MV-4-11 (cell line): ENCODE measurements at regions not wholly inside any gene's neighbourhood (a gene's known extent, or its start where the extent isn't known, plus 50 kb on each side); places are given as distances from the start of the nearest gene placed in this dataset.
"Not testable (repeated sequence)": the region's sequence is repeated elsewhere in the genome, so short reads cannot be mapped to it uniquely, and the experiment has no call there.

Source experiments
- DNase-seq: peaks from one replicate; lab custom pipeline; 2025; lab: John Stamatoyannopoulos, UW

DNA sequence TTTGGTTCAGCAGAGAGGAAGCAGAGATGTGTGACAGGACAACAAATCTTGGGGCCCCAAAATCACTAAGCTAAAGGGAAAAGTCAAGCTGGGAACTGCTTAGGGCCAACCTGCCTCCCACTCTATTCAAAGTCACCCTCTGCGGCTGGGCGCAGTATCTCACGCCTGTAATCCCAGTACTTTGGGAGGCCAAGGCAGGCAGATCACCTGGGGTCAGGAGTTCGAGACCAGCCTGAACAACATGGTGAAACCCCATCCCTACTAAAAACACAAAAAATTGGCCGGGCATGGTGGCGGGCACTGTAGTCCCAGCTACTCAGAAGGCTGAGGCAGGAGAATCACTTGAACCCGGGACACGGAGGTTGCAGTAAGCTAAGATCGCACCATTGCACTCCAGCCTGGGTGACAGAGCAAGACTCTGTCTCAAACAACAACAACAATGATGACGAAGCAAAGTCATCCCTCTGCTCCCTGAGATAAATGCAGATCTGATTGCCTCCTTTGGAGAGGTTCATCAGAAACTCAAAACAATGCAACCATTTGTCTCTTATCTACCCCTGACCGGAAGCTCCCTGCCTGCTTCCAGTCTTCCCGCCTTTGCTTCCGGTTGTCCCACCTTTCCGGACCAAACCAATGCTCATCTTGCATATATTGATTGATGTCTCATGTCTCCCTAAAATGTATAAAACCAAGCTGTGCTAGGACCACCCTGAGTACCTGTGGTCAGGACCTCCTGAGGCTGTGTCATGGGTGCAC is 136.4 kb upstream of the AFDN start:
- not testable (repeated sequence) for DNase-seq

DNA sequence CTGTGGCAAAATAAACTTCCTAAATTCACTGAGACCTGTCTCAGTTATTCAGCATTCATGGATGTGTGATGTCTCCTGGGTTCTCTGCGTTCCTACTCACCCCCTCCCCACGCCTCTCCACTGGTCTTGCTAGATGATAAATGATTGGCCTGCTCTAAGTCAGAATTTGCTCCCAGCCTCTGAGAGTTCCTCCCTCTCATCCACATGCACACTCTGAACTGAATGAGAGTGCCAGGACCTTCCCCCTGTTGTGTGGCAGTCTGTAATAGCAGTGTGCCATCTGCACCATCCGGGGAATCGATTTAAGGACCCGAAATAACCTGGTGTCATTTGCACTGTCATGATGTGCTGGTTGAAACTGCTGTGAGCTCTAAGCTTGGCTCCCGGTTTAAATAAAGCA is 135.8 kb upstream of the AFDN start:
- DNase-seq = no peak

DNA sequence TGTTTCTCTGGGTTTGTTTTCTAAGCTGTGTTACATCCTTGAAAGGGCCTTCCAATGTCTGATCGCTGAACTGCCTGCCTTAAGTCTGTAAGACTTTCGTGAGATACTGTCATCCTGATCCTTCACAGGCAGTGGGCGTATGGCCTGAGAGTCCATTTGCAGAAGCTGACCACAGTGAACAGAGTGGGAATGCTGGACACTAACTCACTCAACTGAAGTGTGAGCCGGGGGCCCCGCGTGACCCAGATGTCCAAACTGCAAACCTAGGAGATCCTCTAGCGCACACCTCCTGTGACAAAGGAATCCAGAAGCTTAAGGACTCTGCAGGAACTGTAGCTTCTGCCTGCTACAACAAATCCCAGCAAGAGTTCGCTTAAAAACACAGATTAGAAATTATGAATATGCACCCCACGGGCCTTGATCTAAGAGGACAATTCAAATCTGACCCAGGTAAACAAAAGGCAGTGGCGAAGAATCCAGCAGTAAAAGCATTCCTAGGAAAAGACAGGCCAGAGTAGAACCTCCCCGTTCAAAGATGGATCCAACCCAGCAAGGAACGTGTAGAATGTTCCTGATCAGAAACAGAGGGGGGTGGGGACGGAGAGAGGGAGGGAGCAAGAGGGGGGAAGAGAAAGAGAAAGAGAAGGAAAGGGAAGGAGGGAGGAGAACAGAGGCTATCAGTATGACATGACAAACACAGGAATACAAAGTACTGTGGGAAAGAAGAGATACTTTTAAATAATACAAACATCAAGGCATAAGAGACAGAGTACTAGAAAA is 135.0 kb upstream of the AFDN start:
- DNase-seq = no peak

DNA sequence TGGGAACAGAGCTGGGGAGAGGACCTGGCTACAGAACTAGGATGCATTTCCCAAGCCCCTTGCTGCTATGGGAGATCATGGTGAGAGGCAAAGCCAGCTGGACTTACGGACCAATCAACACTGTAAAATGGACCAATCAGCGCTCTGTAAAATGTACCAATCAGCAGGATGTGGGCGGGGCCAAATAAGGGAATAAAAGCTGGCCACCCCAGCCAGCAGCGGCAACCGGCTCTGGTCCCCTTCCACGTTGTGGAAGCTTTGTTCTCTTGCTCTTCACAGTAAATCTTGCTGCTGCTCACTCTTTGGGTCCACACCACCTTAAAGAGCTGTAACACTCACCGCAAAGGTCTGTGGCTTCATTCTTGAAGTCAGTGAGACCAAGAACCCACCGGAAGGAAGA is 133.2 kb upstream of the AFDN start:
- not testable (repeated sequence) for DNase-seq

DNA sequence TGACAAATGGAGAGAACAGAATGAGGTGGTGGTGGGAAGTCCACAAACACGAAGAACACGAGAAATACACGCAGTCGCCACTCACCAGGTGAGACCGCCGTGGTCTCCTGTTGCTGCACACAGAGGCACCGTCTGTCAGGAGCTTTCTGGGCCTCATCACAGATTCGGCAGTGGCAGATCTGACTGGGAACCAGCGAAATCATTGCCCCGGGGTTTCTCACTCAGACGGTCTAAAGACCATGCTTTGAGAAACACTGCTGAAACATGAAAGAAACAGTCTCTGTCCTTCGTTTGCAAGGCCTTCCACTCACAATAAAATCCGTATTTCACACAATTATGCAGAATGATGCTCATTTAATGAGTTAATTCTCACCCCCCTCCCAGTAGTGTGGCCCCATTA is 130.9 kb upstream of the AFDN start:
- DNase-seq = no peak

DNA sequence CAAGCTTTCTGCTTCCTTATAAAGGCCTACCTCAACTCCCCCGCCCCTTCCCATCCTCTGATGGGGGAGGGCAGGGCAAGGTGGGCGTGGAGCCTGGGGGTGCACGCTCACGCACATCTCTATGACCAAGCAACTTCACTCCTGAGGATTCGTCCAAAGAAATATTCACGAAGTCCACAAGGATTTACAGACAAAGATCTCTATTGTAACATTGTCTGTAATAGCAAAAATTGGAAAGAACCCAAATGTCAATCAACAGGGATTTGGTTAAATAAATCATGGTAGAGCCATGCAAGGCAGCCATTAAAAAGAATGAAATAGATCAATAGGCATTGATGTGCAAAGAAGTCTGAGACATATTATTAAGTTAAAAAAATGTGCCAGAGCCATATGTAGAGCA is 130.4 kb upstream of the AFDN start:
- no peak for DNase-seq

DNA sequence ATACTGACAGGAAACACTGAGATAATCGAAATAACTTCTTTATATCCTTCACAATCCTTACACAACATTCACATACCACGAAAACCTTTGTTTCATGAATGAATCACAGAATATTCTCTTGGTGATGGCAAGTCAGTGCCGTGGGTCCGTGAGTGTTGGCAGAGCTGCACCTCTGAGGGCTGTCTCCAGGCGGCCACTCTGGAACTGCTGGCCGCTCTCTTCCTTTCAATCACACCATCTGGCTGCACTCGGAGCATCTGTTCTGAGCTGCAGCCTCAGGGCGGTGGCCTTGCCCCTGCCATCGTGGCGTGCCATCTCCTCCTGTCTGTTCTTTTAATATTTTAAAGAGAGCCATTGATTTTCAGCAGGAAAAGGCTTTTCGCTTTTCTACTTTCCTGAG is 129.4 kb upstream of the AFDN start:
- DNase-seq = no peak

DNA sequence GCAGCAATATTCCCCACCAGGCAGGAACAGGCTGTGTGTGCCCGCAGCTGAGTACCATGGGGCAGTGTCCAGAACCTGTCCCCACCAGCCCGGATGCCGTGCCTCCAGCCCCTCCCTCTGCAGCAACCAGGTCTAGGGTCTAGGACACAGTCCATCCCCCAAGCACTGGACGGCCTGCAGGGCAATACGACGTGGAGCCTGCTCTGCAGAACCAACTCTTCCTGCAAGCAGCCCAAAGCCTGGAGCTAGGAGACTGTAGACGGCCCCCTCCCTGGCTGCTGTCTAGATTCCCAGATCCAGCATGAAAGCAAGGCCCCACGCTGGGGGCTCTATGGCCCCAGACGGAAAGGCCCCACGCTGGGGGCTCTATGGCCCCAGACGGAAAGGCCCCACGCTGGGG is 128.2 kb upstream of the AFDN start:
- DNase-seq = no peak

DNA sequence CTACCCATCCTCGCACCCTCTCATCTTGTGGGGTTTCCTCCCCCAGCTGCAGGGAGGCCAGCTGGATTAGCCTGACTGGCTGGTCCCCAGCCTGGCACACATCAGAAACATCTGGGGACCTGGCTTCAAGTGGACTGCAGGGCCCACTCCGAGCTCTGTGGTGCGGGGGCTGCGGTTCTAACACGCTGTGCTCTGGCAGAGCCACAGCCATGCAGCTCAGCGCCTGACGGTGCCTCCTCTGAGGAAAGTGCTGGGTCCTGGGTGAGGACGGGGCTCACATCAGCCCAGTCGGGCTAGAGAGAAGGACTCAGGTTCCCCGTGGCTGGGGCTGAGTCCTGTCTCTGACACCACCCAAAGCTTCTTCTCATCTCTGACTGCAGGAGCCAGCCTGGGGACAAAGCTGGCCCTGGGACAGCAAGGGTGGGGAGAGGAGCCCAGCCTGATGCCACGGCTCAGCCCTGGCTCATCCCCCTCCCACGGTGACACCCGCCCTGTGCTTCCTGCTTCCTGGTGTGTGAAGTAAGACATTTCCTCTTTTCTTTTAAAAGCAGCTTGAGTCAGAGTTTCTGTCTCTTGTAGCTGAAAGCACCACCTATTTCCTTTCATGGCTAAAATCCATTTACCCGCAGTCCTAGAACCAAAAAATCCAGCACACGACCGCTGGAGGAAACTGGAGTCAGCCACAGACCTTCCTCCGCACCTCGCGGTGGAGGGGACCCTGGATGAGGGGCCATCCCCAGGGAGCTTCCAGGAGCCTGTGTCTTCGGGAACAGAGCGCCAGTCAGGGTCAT is 127.4 kb upstream of the AFDN start:
- peak; percentile 95 for DNase-seq

DNA sequence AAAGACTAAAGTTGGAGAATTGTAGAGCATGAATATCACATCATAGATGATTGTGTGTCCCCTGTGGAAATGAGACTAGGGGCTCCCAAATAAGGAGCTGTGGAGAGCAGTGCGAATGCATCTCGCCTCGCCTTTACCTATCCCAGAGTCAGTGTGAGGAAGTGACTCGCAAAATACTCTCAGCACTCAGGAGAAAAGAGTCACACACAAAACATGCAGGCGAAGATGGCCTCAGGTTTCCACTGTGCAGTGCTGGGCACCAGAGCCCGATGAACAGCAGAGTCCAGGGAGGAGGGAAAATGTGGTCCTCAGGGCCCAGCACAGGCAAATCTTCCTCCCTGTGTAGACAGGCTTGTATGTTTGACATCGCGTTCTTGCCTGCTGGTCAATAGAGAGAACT is 126.5 kb upstream of the AFDN start:
- no peak for DNase-seq

DNA sequence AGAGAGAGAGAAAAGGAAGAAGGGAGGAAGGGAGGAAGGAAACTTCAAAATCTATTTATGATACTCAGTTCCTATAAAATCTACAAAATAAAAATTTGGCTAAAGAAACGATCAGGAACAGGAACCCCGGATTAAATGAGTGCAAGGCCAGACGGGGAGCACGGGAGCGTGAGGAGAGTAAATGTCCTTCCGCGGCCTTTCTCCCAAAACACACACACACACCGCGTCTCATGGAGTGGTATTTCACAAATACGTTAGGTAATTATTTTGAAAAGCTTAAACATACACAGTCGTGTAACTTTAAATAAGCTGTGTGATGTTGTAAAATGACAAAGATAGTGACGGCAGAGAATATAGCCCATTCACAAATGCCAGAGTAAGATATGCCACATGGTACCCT is 125.7 kb upstream of the AFDN start:
- DNase-seq = no peak

DNA sequence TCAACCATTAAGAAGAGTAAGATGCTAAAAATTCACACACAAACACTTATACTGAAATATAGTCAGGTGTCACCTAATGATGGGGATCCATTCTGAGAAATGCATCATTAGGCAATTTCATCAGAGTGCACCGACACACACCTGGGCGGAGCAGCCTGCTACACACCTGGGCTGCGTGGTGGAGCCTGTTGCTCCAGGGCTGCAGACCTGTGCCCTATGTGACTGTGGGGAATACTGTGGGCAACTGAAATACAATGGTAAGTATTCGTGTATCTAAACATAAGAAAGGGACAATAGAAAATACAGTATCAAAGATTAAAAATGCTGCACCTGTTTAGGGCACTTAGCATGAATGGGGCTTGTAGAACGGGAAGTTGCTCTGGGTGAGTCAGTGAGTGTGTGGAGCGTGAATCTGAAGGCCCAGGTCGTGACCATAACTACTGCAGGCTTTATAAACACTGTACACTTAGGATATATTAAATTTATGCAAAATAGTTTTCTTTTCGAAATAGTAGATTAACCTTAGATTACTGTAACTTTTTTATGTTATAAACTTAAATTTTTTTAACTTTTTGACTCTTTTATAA is 124.4 kb upstream of the AFDN start:
- peak; percentile 71 for DNase-seq

DNA sequence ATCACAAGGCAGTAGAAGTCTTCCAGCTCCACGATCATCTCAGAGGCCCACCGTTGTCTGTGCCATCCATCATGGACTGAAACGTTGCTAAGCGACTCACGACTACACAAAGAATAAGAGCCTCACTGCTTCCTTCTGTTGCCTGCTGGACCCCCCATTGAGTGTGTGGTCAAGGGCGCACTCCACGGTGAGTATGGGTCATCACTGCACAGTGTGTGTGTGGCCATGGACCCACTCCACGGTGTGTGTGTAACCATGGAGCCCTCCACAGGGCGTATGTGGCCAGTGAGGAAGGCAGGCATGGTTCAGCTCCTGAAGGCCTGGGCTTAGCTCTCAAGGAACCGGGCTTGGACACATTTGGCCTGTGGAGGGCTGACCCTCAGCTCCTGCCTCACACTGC is 123.4 kb upstream of the AFDN start:
- no peak for DNase-seq

DNA sequence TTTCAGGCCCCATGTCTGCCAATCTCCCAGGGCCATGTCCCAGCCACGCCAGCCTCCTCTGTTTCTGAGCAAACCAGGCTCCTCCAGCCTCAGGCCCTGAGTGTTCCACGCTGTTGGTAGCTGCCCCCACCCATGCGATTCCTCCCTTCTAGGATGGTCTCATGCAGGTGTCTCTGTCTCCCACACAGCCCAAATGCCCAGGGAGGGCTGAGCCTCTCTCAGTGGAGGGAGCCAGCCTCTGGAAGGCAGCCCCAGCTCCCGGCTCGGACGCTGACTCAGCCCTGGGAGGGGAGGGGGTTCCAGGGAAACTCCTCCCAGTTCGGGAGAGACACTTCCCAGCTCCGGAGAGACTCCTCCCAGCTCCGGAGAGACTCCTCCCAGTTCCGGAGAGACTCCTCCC is 122.9 kb upstream of the AFDN start:
- DNase-seq = no peak

DNA sequence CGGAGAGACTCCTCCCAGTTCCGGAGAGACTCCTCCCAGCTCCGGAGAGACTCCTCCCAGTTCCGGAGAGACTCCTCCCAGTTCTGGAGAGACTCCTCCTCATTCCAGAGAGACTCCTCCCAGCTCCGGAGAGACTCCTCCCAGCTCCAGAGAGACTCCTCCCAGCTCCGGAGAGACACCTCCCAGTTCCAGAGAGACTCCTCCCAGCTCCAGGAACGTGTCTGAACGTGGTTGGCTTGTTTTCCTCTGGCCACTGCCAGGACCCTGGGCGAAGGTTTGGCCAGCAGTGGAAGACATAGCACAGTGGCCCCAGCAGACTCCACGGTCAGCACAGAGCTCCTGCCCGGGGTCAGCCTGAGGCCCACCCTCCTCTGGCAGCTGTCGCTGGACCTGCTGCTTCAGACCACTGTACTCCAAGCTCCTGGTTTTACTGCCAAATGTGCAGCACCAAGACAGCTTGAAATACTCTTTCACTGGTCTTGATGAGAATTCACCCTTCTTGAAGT is 122.3 kb upstream of the AFDN start:
- DNase-seq = no peak

DNA sequence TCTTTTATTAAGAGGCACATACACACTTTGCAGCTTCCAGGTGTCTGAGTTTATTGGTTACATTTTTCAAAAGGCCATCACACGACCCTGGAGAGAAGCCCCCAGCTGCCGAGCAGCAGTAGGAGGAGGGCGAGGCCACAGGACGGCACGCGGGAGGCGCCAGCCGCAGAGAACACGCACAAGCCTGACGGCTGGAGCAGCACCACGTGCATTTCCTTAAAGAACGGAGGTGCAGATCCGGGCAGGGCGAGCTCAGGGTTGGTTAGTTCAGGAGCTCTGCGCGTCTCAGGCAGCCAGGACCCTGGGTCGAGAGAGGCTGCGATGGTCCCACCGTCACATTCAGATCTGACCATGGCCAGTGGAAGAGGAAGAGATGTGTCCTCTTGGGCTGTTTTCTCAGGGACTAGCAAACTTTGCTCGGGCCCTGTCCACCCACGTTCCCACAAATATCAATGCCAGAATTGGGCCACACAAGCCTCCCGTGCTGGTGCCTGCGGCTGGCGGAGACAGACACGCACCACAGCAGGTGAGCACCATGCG is 121.4 kb upstream of the AFDN start:
- DNase-seq = no peak

DNA sequence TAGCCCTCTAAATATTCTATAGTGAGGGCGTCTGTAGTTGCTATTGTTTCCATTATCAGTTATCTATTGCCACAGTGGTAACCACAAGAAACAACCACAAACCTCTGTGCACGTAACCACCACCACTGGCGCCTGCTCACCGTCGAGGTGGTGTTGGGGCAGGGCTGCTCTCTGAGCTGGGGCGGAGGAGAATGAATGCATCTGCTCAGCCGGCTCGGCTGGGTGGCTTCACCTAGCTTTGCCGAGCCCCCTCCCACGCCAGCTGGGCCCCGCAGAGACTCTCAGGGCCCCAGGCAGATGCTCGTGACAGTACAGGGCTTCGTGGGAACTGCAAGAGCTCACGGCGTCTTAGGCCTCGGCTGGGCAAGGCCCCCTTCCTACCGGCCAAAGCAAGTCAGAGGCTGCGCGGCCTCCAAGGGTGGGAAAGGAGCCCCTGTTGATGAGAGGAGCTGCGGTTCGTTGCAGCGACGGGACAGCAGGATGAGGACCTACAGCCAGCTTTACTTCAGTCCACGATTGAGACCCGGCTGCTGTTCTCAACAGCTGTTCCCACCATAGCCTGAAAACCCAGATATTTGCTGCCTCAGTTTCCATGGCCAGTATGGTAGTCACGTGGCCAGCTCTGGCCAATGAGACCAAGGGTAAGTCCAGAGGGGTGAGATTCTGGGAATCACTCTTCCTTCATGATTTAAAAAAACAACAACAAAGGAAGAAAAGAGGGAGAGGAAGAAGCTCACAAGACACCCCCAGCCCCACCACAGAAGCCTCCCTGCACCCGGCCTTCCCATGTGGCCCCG is 120.2 kb upstream of the AFDN start:
- DNase-seq = peak; percentile 64

DNA sequence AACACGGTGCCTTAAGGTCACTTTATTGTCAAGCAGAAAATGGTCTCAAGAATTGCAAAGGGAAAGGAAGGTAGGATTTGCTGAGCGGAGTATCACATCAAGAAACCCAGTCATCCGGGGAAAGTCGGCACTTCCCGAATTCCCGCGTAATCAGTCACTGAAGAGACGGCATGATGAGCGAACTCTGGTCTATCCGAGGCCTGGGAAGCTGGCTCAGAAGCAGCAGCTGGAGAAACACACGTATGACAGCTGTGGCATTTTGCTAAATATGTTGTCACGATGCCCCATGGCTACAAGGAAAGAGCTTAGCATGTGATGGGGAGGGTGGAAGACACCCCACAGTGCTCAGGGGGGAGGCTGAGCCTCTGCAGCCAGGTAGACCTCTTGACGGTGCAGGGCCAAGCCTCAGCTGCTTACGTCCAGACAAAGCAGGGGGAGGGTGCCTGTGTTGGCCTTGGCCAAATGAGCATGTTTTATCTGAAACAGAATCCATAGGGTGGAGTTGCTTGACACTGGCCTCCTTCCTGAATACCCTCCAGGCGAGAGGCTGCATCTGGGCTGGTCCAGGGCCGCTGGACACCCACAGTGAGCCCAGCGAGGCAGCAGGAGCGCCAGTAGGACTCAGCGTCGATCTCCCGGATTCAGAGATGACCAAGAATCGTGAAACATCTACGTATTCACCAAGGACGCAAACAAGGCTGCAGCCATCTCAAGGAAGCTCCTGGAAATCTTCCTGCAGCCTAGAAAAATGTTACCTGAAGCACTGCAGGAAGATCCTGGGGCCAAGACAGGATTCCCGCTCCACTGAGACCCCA is 118.8 kb upstream of the AFDN start:
- DNase-seq = no peak

DNA sequence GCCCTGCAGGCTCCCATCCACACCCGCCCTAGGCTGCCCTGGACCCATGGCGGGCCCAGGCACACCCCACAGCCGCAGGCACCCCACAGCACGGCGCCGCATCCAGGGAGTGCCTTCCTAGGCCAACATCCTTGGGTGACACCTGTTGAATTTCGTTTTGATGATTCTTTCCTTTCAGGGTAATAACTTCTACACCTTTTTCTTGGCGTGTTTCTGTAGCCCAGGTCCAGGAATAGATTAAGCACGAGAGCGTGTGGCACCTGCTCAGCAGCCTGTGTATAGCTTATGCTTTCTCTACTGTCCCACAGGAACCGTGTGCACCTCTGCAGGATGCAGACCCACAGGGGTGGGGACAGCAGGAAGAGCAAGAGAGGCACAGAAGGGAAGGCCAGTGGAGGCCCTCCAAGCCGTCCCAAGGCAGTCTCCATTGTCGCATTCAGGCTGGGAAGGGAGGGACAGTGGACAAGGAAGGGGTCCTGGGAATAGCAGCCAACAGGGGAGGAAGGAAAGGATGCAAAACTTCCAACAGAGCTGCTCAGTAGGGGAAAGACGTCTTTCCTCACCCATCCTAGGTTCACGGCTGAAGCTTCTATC is 118.1 kb upstream of the AFDN start:
- DNase-seq = no peak

DNA sequence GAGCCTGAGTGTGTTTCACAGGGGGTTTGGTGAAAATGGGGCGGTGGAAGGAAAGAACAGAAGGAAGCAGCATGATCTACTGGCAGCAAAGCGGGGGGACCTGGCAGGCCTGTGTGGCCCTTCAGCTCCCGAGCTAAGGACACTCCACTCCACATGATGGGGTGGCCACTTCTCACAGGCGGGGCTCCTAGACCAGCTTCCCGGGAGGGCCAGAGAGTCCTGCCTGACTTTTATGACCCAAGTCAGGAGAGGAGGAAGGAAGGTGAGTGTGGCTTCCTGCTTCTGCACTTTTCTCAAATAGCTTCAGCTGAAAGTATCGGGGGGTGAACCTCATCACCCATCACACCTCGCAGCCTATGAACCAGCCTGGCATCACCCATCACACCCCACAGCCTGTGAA is 117.5 kb upstream of the AFDN start:
- DNase-seq = no peak
